WERI-Rb-1 (cell line): ENCODE measurements at regions not wholly inside any gene's neighbourhood (a gene's known extent, or its start where the extent isn't known, plus 50 kb on each side); places are given as distances from the start of the nearest gene placed in this dataset.

Experiments
- DNase-seq: peaks from one replicate; pipeline ENCODE4 v3.0.0-alpha.2; 2020
- H3K27ac ChIP-seq: fragments of 250-450 bp; sonication (Bioruptor Pico); 2 replicates; pipeline ENCODE4 v1.5.1; 2020; ENCODE audit warnings: mild to moderate bottlenecking, moderate library complexity
- H3K27me3 ChIP-seq: fragments of 250-450 bp; sonication (Bioruptor Pico); 2 replicates; pipeline ENCODE4 v1.5.1; 2021; ENCODE audit warnings: mild to moderate bottlenecking, low read depth, moderate library complexity; ENCODE audit not compliant: insufficient read depth, severe bottlenecking
- H3K36me3 ChIP-seq: fragments of 250-450 bp; sonication (Bioruptor Pico); 2 replicates; pipeline ENCODE4 v1.5.1; 2020; ENCODE audit warnings: mild to moderate bottlenecking, moderate library complexity
- H3K4me3 ChIP-seq: 2 replicates; pipeline ENCODE4 v1.5.1; 2011; ENCODE audit warnings: low read depth, mild to moderate bottlenecking, control low read depth, low read length
- H3K9me3 ChIP-seq: fragments of 250-450 bp; sonication (Bioruptor Pico); 2 replicates; pipeline ENCODE4 v1.5.1; 2021; ENCODE audit warnings: mild to moderate bottlenecking, moderate library complexity; ENCODE audit not compliant: severe bottlenecking
- CTCF ChIP-seq: IDR thresholded peaks from 2 replicates; pipeline ENCODE4 v1.5.1; 2011; ENCODE audit warnings: low read depth, mild to moderate bottlenecking, control low read depth, inconsistent platforms, low read length

GRCh38 chr11:115695677-115696364, 191.6 kb upstream of the CADM1 start:
- DNase-seq, result peak; percentile 80
- Histone ChIP-seq H3K27ac (peak overlapping the region; percentile 94), H3K27me3 (no peaks in the 10 kb centered on the region), H3K9me3 (no peaks in the 10 kb centered on the region), H3K4me3 (peak overlapping the region; percentile 28), H3K36me3 (no peaks in the 10 kb centered on the region)
- TF ChIP-seq CTCF, result no peak

- Histone ChIP-seq H3K9me3 (no peaks in the 10 kb centered on the region), H3K27me3 (no peaks in the 10 kb centered on the region), H3K4me3 (no peak overlapping the region), H3K27ac (no peak overlapping the region), H3K36me3 (no peaks in the 10 kb centered on the region)
- DNase-seq, result no peak
- no peak for TF ChIP-seq CTCF
These were observed 188.8 kb upstream of the CADM1 start for GRCh38 chr11:115693002-115693401.

GRCh38 chr11:115691030-115691429, 186.8 kb upstream of the CADM1 start:
- no peak for DNase-seq
- H3K4me3 ChIP-seq, result no peak overlapping the region
- no peaks in the 10 kb centered on the region for H3K36me3 ChIP-seq
- no peak for TF ChIP-seq CTCF
- H3K27ac ChIP-seq, result no peak overlapping the region
- no peaks in the 10 kb centered on the region for H3K9me3 ChIP-seq
- H3K27me3 ChIP-seq, result no peaks in the 10 kb centered on the region

- no peaks in the 10 kb centered on the region for H3K27me3 ChIP-seq
- TF ChIP-seq CTCF, result no peak
- H3K27ac ChIP-seq, result no peak overlapping the region
- H3K4me3 ChIP-seq, result no peak overlapping the region
- no peak for DNase-seq
- no peaks in the 10 kb centered on the region for H3K36me3 ChIP-seq
- H3K9me3 ChIP-seq, result no peaks in the 10 kb centered on the region
These were observed 183.7 kb upstream of the CADM1 start for GRCh38 chr11:115687934-115688333.

- TF ChIP-seq CTCF, result no peak
- Histone ChIP-seq H3K27me3 (no peaks in the 10 kb centered on the region), H3K9me3 (no peaks in the 10 kb centered on the region), H3K36me3 (no peaks in the 10 kb centered on the region), H3K4me3 (no peak overlapping the region), H3K27ac (no peak overlapping the region)
- no peak for DNase-seq
These were observed 180.5 kb upstream of the CADM1 start for GRCh38 chr11:115684699-115685098.

- no peak for TF ChIP-seq CTCF
- no peak overlapping the region for H3K27ac ChIP-seq
- DNase-seq, result no peak
- no peaks in the 10 kb centered on the region for H3K9me3 ChIP-seq
- no peak overlapping the region for H3K4me3 ChIP-seq
- H3K36me3 ChIP-seq, result no peaks in the 10 kb centered on the region
- no peaks in the 10 kb centered on the region for H3K27me3 ChIP-seq
These were observed 179.9 kb upstream of the CADM1 start for GRCh38 chr11:115684135-115684534.
